ENCODE measurements at regions not wholly inside any gene's neighbourhood (a gene's known extent, or its start where the extent isn't known, plus 50 kb on each side); places are given as distances from the start of the nearest gene placed in this dataset.

DNA sequence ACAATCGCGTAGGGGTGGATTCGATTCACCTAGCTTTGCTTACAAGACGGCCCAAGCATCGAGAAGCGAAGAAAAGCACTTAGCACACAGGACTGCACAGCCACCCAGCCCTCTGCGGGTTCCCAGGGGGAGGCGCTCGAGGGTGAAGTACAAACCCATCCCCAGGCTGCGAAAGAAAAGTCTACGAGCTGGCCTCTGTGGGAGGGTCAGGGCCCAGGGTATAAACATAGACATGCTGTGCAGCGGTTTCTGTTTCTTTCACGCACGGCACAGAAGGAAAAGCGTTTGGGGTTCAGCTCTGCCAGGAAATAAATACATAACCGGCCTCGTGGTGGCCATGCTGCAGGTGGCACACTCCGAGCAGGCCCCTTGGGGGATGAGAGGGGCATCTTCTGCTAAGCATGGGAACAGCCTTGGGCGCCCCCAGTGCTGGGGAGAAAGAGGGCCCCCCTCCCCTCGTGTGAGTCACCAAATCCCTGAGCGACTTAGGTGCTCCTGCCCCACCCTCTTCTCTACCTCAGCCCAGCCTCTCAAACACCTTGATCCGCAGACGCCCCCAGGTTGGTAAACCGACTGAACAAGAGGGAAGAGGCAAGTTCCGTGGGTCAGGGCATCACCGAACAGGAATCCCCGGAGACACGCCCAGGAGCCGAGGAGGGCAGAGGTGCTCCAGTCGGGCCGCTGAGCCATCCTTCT lies 91.6 kb upstream of the RIPOR2 start:
- TF ChIP-seq, protein P1, sequence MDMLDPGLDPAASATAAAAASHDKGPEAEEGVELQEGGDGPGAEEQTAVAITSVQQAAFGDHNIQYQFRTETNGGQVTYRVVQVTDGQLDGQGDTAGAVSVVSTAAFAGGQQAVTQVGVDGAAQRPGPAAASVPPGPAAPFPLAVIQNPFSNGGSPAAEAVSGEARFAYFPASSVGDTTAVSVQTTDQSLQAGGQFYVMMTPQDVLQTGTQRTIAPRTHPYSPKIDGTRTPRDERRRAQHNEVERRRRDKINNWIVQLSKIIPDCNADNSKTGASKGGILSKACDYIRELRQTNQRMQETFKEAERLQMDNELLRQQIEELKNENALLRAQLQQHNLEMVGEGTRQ (IDR thresholded peaks at IDR 0.05; ENCODE audit: low read depth, low read length): no peak
- TF ChIP-seq RFX5 (IDR thresholded peaks at IDR 0.05; ENCODE audit: low read depth, low read length): no peak
- TF ChIP-seq POLR2A (IDR thresholded peaks at IDR 0.05; ENCODE audit: low read depth, low read length): no peak
- TF ChIP-seq, protein P2, sequence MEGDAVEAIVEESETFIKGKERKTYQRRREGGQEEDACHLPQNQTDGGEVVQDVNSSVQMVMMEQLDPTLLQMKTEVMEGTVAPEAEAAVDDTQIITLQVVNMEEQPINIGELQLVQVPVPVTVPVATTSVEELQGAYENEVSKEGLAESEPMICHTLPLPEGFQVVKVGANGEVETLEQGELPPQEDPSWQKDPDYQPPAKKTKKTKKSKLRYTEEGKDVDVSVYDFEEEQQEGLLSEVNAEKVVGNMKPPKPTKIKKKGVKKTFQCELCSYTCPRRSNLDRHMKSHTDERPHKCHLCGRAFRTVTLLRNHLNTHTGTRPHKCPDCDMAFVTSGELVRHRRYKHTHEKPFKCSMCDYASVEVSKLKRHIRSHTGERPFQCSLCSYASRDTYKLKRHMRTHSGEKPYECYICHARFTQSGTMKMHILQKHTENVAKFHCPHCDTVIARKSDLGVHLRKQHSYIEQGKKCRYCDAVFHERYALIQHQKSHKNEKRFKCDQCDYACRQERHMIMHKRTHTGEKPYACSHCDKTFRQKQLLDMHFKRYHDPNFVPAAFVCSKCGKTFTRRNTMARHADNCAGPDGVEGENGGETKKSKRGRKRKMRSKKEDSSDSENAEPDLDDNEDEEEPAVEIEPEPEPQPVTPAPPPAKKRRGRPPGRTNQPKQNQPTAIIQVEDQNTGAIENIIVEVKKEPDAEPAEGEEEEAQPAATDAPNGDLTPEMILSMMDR (conservative IDR thresholded peaks at IDR 0.05; ENCODE audit: low read depth, low read length): no peak
- TF ChIP-seq RAD21 (IDR thresholded peaks at IDR 0.05; ENCODE audit: low read length): no peak
- TF ChIP-seq MXI1 (IDR thresholded peaks at IDR 0.05; ENCODE audit: borderline replicate concordance, low read depth, low read length): no peak
- no peak for TF ChIP-seq SMC3 (IDR thresholded peaks at IDR 0.05; ENCODE audit: low read depth, low read length)
- no peak for TF ChIP-seq MAZ (IDR thresholded peaks at IDR 0.05; ENCODE audit: borderline replicate concordance, low read depth, low read length)
- no peak for TF ChIP-seq CEBPB (IDR thresholded peaks at IDR 0.05; ENCODE audit: low read depth, low read length)
- TF ChIP-seq FOS (IDR thresholded peaks at IDR 0.05; ENCODE audit: low read depth, low read length): no peak
- no peak for TF ChIP-seq NFE2L2 (IDR thresholded peaks at IDR 0.05; ENCODE audit: low read depth, low read length)
- no peak for TF ChIP-seq MAFK (IDR thresholded peaks at IDR 0.05; ENCODE audit: low read depth, low read length)

Data from IMR-90 (cell line).